ENCODE measurements at regions not wholly inside any gene's neighbourhood (a gene's known extent, or its start where the extent isn't known, plus 50 kb on each side); places are given as distances from the start of the nearest gene placed in this dataset.

- peak; percentile 57 for TF ChIP-seq CTCF (IDR thresholded peaks at IDR 0.05; ENCODE audit: insufficient read depth, low read length, missing control alignments)
- DNase-seq (ENCODE audit: low read depth, low spot score), result peak; percentile 4
- H3K4me3 ChIP-seq (ENCODE audit: low read depth, low read length), result no peak overlapping the region
- POLR2A ChIA-PET, result no interaction called here
- CTCF ChIA-PET, result interaction anchor here (0.6 to 12.3 kb wide), 55 partner anchors 9 to 553 kb away, joined by 3 to 164 read pairs (median 5); no protein-coding TSS in a partner anchor
These were observed 380.5 kb upstream of the CAMK1G start for GRCh38 chr1:209202830-209203532.

- CTCF ChIA-PET, result interaction anchor here (0.7 to 12.3 kb wide), 49 partner anchors 8 to 554 kb away, joined by 3 to 164 read pairs (median 5); no protein-coding TSS in a partner anchor
- no peak overlapping the region for H3K4me3 ChIP-seq (ENCODE audit: low read depth, low read length)
- POLR2A ChIA-PET, result no interaction called here
- no peak for DNase-seq (ENCODE audit: low read depth, low spot score)
- TF ChIP-seq CTCF (IDR thresholded peaks at IDR 0.05; ENCODE audit: insufficient read depth, low read length, missing control alignments), result no peak
These were observed 380.0 kb upstream of the CAMK1G start for GRCh38 chr1:209203533-209203895.

GRCh38 chr1:209205039-209205438, 378.5 kb upstream of the CAMK1G start:
- H3K4me3 ChIP-seq (ENCODE audit: low read depth, low read length), result no peak overlapping the region
- ChIA-PET CTCF (interaction anchor here (0.8 to 12.3 kb wide), 6 partner anchors 43 to 361 kb away, joined by 3 to 164 read pairs (median 86); no protein-coding TSS in a partner anchor), POLR2A (no interaction called here)
- TF ChIP-seq CTCF (IDR thresholded peaks at IDR 0.05; ENCODE audit: insufficient read depth, low read length, missing control alignments), result no peak
- DNase-seq (ENCODE audit: low read depth, low spot score), result no peak

GRCh38 chr1:209207126-209207700, 376.3 kb upstream of the CAMK1G start:
- peak overlapping the region; percentile 30 for H3K4me3 ChIP-seq (ENCODE audit: low read depth, low read length)
- no peak for DNase-seq (ENCODE audit: low read depth, low spot score)
- ChIA-PET POLR2A (no interaction called here), CTCF (interaction anchor here (0.5 to 12.3 kb wide), 51 partner anchors 10 to 962 kb away, joined by 3 to 164 read pairs (median 5); no protein-coding TSS in a partner anchor)
- TF ChIP-seq CTCF (IDR thresholded peaks at IDR 0.05; ENCODE audit: insufficient read depth, low read length, missing control alignments), result no peak

- peak; percentile 95 for TF ChIP-seq CTCF (IDR thresholded peaks at IDR 0.05; ENCODE audit: insufficient read depth, low read length, missing control alignments)
- peak; percentile 4 for DNase-seq (ENCODE audit: low read depth, low spot score)
- H3K4me3 ChIP-seq (ENCODE audit: low read depth, low read length), result peak overlapping the region; percentile 48
- POLR2A ChIA-PET, result no interaction called here
- CTCF ChIA-PET, result interaction anchor here (0.5 to 12.3 kb wide), 51 partner anchors 9 to 962 kb away, joined by 3 to 164 read pairs (median 5); no protein-coding TSS in a partner anchor
These were observed 375.7 kb upstream of the CAMK1G start for GRCh38 chr1:209207701-209208286.

GRCh38 chr1:209208648-209209047, 374.9 kb upstream of the CAMK1G start:
- no peak for TF ChIP-seq CTCF (IDR thresholded peaks at IDR 0.05; ENCODE audit: insufficient read depth, low read length, missing control alignments)
- POLR2A ChIA-PET, result no interaction called here
- CTCF ChIA-PET, result interaction anchor here (0.8 to 12.3 kb wide), 25 partner anchors 11 to 963 kb away, joined by 3 to 164 read pairs (median 6); no protein-coding TSS in a partner anchor
- DNase-seq (ENCODE audit: low read depth, low spot score), result no peak
- no peak overlapping the region for H3K4me3 ChIP-seq (ENCODE audit: low read depth, low read length)

Data from AG04449 (cell line).